C1 segment of cervical spinal cord (tissue), 14 donors: ENCODE measurements at regions not wholly inside any gene's neighbourhood (a gene's known extent, or its start where the extent isn't known, plus 50 kb on each side); places are given as distances from the start of the nearest gene placed in this dataset.

Experiments used
- DNase-seq, 14 donors: peaks; one replicate each; lab custom pipeline; 2025; lab: John Stamatoyannopoulos, UW

GRCh38 chr2:150591496-150592285 is 104.2 kb upstream of the RND3 start:
- no peak for DNase-seq

- DNase-seq, result no peak
Observed at GRCh38 chr2:150589681-150590080, 102.2 kb upstream of the RND3 start.

DNA sequence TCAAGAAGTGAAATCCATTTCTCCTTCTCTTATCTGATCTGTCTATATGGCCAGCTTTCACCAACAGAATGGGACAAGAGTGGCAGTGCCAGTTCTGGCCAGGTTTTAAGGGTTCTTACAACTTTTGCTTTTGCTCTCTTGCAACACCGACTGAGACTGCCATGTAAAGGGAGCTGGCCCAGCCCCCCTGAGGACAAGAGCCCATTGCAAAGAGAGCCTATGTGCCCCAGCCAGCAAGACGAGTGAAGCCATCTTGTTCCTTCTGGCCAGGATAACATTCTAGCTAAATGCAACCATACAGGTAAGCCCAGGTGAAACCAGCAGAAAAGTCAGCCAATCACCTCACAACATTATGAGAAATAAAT is 101.0 kb upstream of the RND3 start:
- DNase-seq, result no peak

- DNase-seq, result no peak
Observed at GRCh38 chr2:150587547-150588505, 100.4 kb upstream of the RND3 start.

GRCh38 chr2:150586858-150587257 is 99.4 kb upstream of the RND3 start:
- DNase-seq, result no peak

GRCh38 chr2:150585221-150585971 is 97.9 kb upstream of the RND3 start:
- DNase-seq, result no peak

- no peak for DNase-seq
Observed at GRCh38 chr2:150584081-150584480, 96.6 kb upstream of the RND3 start.

GRCh38 chr2:150581717-150582472 is 94.4 kb upstream of the RND3 start:
- DNase-seq, result no peak

GRCh38 chr2:150578481-150578880 is 91.0 kb upstream of the RND3 start:
- no peak for DNase-seq

- no peak for DNase-seq
Observed at GRCh38 chr2:150575861-150576260, 88.4 kb upstream of the RND3 start.

- DNase-seq, result no peak
Observed at GRCh38 chr2:150572961-150573395, 85.5 kb upstream of the RND3 start.

DNA sequence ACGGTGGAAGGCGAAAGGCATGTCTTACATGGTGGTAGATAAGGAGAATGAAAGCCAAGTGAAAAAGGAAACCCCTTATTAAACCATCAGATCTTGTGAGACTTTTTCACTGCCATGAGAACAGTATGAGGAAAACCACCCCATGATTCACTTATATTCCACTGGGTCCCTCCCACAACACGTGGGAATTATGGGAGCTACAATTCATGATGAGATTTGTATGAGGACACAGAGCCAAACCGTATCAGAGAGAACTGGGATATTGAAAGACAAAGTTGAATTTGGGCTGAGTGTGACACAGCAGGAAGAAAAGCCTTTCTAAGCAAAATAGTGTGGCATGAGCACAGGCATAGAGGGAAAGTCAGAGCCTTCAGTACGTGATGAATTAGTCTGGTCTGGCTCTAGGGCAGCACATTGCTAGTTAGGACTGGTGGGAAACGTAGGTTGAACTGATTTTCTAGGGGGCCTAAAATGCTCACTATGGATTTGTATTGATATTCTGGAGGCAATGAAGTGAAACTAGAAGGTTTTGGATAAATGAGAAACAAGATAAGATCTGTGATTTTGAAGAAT is 84.8 kb upstream of the RND3 start:
- DNase-seq, result no peak

- no peak for DNase-seq
Observed at GRCh38 chr2:150571121-150571520, 83.7 kb upstream of the RND3 start.

DNA sequence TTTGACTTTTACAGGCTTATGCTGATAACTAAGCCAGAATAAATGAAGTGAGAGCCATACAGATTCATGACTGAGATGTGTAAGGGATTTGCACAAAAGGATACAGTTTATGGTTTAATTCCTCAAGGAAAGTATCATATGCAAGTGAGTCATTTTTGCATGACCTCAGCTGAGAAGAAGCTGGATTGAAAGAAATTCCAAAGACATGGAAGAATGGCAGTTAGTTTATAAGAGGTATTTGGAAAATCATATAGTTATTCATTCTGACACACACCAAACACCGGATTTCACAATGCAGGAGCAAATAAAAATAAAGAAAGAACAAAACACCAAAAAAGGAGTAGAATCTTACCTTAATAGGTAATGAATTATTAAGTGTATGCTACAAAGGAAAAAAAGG is 83.2 kb upstream of the RND3 start:
- no peak for DNase-seq

DNA sequence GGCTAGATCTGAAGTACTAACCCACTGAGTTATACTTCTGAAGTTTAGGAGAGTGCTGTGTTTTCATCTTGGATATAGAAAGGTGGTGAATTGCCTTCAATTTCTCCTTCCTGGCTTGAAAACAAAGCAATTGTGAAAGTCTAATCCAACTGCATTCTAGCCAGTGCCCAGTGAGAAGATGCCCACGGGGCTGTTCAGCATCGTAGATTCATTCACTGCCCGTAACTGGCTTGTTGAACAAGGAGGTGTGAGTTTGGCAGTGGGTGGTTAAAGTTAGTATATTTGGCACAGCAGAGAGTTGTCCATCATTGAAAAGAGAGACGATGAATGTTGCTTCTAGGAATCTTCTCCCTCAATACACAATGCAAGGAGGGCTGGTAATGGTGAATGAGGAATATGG is 82.3 kb upstream of the RND3 start:
- DNase-seq, result no peak

GRCh38 chr2:150567771-150568301 is 80.4 kb upstream of the RND3 start:
- DNase-seq, result no peak

DNA sequence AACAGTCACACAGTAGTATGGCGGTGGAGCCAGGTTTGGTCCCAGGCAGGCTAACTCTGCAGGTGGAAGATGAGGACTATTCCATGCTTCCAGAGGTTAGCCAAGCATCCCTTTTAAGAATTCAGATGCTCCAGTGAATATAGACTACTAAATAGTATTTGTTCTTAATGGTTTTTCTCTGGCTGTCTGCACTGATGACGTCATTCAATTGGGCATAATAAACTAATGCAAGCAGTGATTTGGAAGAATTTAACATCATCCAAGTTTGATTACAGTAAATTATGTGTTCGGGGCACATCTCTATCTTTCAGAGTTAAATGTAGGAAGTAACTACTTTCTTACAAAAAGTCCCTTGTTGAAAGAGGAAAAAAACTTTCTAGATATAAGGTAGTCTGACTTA is 78.8 kb upstream of the RND3 start:
- no peak for DNase-seq

DNA sequence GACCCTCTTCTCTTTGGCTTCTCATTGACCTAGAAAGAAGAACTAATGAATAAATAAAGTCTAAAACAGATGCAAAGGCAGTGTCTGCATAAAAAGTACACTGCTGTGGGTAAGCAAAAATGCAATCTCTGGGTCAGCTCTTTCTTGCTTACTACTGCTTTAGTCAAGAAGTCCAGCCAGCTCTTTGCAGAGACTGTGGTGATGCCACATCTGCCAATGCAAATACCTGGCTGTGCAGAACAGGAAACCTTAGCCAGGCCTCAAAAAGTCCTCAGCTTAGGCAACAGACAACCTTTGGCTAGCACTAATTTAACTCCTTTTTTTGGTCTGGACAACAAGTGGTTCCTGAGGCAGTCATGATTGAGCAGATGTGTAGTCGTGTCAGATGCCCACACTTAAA is 73.6 kb upstream of the RND3 start:
- no peak for DNase-seq

- no peak for DNase-seq
Observed at GRCh38 chr2:150557020-150557600, 69.6 kb upstream of the RND3 start.

DNA sequence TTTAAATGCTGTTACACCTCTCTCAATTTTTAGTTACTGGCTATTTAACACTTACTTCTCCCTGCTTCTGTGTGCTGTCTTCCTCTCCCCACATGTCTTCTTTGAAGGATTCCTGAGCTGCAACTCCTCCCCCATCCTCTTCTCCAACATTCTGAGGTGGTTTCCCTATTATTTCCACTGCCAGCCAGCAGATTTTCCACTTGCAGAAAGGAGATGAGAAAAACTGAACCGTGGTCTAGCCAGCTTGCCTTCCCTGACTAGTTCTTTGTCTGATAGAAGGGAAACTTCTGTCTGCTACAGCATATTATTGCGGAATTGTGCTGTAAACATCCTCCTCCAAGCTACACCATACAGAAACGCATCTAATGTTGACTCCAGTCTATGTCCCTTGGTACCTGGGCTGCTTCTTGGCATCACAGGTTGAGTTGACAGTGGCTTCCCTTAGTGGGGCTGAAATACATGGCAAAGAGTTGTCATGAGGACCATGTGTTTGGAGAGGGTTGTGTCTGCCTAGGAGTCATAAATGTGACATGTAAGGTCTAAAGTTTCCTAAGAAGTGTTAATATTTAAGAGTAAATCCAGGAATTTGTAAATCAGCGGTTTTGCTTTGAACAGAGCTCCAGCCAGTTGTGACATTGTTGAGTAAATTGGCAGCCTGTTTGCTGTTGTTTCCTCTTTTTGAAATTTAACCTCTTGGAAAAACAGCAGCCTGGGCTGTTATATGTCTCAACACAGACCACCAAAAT is 68.3 kb upstream of the RND3 start:
- DNase-seq, result no peak
